GM12892 (cell line): ENCODE measurements at regions not wholly inside any gene's neighbourhood (a gene's known extent, or its start where the extent isn't known, plus 50 kb on each side); places are given as distances from the start of the nearest gene placed in this dataset.

ENCODE experiments used
- POLR2A ChIP-seq: IDR thresholded peaks from 2 replicates; pipeline ENCODE4 v1.6.1; 2011; ENCODE audit warnings: low read depth, low read length, control low read depth
- POLR2AphosphoS5 ChIP-seq: IDR thresholded peaks from 2 replicates; pipeline ENCODE4 v1.6.1; 2011; ENCODE audit warnings: low read depth, low read length, control low read depth
- TAF1 ChIP-seq: IDR thresholded peaks from 2 replicates; pipeline ENCODE4 v1.6.1; 2011; ENCODE audit warnings: low read depth, mild to moderate bottlenecking, control low read depth, low read length, borderline replicate concordance

GRCh38 chr6:170202416-170203135 is 88.3 kb downstream of the DLL1 start:
- TF ChIP-seq POLR2A, result no peak
- no peak for TF ChIP-seq POLR2AphosphoS5
- no peak for TF ChIP-seq TAF1
